IgD-negative memory B cell (primary cell): ENCODE measurements at regions not wholly inside any gene's neighbourhood (a gene's known extent, or its start where the extent isn't known, plus 50 kb on each side); places are given as distances from the start of the nearest gene placed in this dataset.
"Not testable (repeated sequence)": the region's sequence is repeated elsewhere in the genome, so short reads cannot be mapped to it uniquely, and the experiment has no call there.

Experiments
- H3K27ac Mint-ChIP-seq, 3 donors: one replicate each; pipeline ENCODE4 v1.8.0; 2020 to 2022; ENCODE audit warnings: mild to moderate bottlenecking in 3 of 3, mixed read lengths in 3 of 3, moderate library complexity in 1 of 3
- H3K27me3 Mint-ChIP-seq: one replicate; pipeline ENCODE4 v1.8.0; 2021; ENCODE audit warnings: mixed read lengths
- H3K36me3 Mint-ChIP-seq: one replicate; pipeline ENCODE4 v1.8.0; 2020; ENCODE audit warnings: mild to moderate bottlenecking, mixed read lengths
- H3K4me1 Mint-ChIP-seq, 3 donors: one replicate each; pipeline ENCODE4 v1.8.0; 2020 to 2022; ENCODE audit warnings: mixed read lengths in 3 of 3, mild to moderate bottlenecking in 1 of 3
- H3K4me3 Mint-ChIP-seq, 4 donors: one replicate each; pipeline ENCODE4 v1.8.0; 2020 to 2022; ENCODE audit warnings: mild to moderate bottlenecking in 4 of 4, mixed read lengths in 4 of 4, moderate library complexity in 3 of 4
- H3K9me3 Mint-ChIP-seq, 3 donors: one replicate each; pipeline ENCODE4 v1.8.0; 2020 to 2021; ENCODE audit warnings: mixed read lengths in 3 of 3, mild to moderate bottlenecking in 1 of 3

GRCh38 chr19:27993619-27994570 lies 1219.1 kb downstream of the UQCRFS1 start:
- H3K27me3 Mint-ChIP-seq: no peaks in the 10 kb centered on the region
- H3K36me3 Mint-ChIP-seq: no peaks in the 10 kb centered on the region
- no peaks in the 10 kb centered on the region for H3K4me1 Mint-ChIP-seq
- H3K27ac Mint-ChIP-seq: no peak overlapping the region
- H3K9me3 Mint-ChIP-seq: peaks cover 0 to 2% (median 0%) of the 10 kb centered on the region in 3 donors
- no peak overlapping the region for H3K4me3 Mint-ChIP-seq

- H3K4me1 Mint-ChIP-seq: no peaks in the 10 kb centered on the region
- no peak overlapping the region for H3K4me3 Mint-ChIP-seq
- H3K9me3 Mint-ChIP-seq: no peaks in the 10 kb centered on the region
Measured at GRCh38 chr19:27986299-27986698, 1226.7 kb downstream of the UQCRFS1 start.

GRCh38 chr19:27975419-27976005 lies 1237.4 kb downstream of the UQCRFS1 start:
- no peak overlapping the region for H3K27ac Mint-ChIP-seq

More at GRCh38 chr19:27986299-27986698, 1226.7 kb downstream of the UQCRFS1 start:
- H3K27ac Mint-ChIP-seq: no peak overlapping the region
- no peaks in the 10 kb centered on the region for H3K27me3 Mint-ChIP-seq
- H3K36me3 Mint-ChIP-seq: no peaks in the 10 kb centered on the region

GRCh38 chr19:27974082-27974513 lies 1238.9 kb downstream of the UQCRFS1 start:
- H3K36me3 Mint-ChIP-seq: no peaks in the 10 kb centered on the region
- no peaks in the 10 kb centered on the region for H3K27me3 Mint-ChIP-seq
- H3K4me3 Mint-ChIP-seq: no peak overlapping the region
- H3K27ac Mint-ChIP-seq: no peak overlapping the region
- H3K9me3 Mint-ChIP-seq: no peaks in the 10 kb centered on the region
- H3K4me1 Mint-ChIP-seq: peaks cover 0 to 2% (median 0%) of the 10 kb centered on the region in 3 donors

More at GRCh38 chr19:27975419-27976005, 1237.4 kb downstream of the UQCRFS1 start:
- Mint-ChIP-seq H3K27me3 (no peaks in the 10 kb centered on the region), H3K9me3 (no peaks in the 10 kb centered on the region), H3K4me1 (peaks cover 0 to 2% (median 0%) of the 10 kb centered on the region in 3 donors), H3K36me3 (no peaks in the 10 kb centered on the region), H3K4me3 (no peak overlapping the region)

- Mint-ChIP-seq H3K36me3 (no peaks in the 10 kb centered on the region), H3K4me3 (no peak overlapping the region), H3K27me3 (no peaks in the 10 kb centered on the region), H3K9me3 (no peaks in the 10 kb centered on the region), H3K4me1 (peaks cover 0 to 2% (median 0%) of the 10 kb centered on the region in 3 donors), H3K27ac (no peak overlapping the region)
Measured at GRCh38 chr19:27972291-27973040, 1240.5 kb downstream of the UQCRFS1 start.

- H3K9me3 Mint-ChIP-seq: no peaks in the 10 kb centered on the region
- H3K27ac Mint-ChIP-seq: no peak overlapping the region
Measured at GRCh38 chr19:27971869-27972268, 1241.1 kb downstream of the UQCRFS1 start.

GRCh38 chr19:27971071-27971470 lies 1241.9 kb downstream of the UQCRFS1 start:
- Mint-ChIP-seq H3K9me3 (no peaks in the 10 kb centered on the region), H3K4me3 (no peak overlapping the region), H3K27me3 (no peaks in the 10 kb centered on the region), H3K36me3 (no peaks in the 10 kb centered on the region), H3K27ac (no peak overlapping the region), H3K4me1 (peaks cover 0 to 2% (median 0%) of the 10 kb centered on the region in 3 donors)

More at GRCh38 chr19:27971869-27972268, 1241.1 kb downstream of the UQCRFS1 start:
- Mint-ChIP-seq H3K4me3 (no peak overlapping the region), H3K27me3 (no peaks in the 10 kb centered on the region), H3K36me3 (no peaks in the 10 kb centered on the region), H3K4me1 (peaks cover 0 to 2% (median 0%) of the 10 kb centered on the region in 3 donors)

GRCh38 chr19:27966390-27966816 lies 1246.5 kb downstream of the UQCRFS1 start:
- Mint-ChIP-seq H3K27me3 (no peaks in the 10 kb centered on the region), H3K9me3 (peaks cover 0 to 2% (median 0%) of the 10 kb centered on the region in 3 donors), H3K36me3 (peaks cover 2% of the 10 kb centered on the region), H3K4me3 (no peak overlapping the region), H3K27ac (no peak overlapping the region), H3K4me1 (peaks cover 0 to 2% (median 0%) of the 10 kb centered on the region in 3 donors)

GRCh38 chr19:27964185-27964584 lies 1248.8 kb downstream of the UQCRFS1 start:
- Mint-ChIP-seq H3K9me3 (peaks cover 0 to 2% (median 0%) of the 10 kb centered on the region in 3 donors), H3K27me3 (no peaks in the 10 kb centered on the region), H3K27ac (no peak overlapping the region), H3K36me3 (peaks cover 2% of the 10 kb centered on the region), H3K4me1 (peaks cover 0 to 2% (median 0%) of the 10 kb centered on the region in 3 donors), H3K4me3 (no peak overlapping the region)

- Mint-ChIP-seq H3K9me3 (peaks cover 0 to 2% (median 0%) of the 10 kb centered on the region in 3 donors), H3K36me3 (peaks cover 2% of the 10 kb centered on the region), H3K27ac (no peak overlapping the region), H3K27me3 (no peaks in the 10 kb centered on the region), H3K4me3 (no peak overlapping the region), H3K4me1 (peaks cover 0 to 2% (median 0%) of the 10 kb centered on the region in 3 donors)
Measured at GRCh38 chr19:27962264-27962663, 1250.7 kb downstream of the UQCRFS1 start.

- no peaks in the 10 kb centered on the region for H3K9me3 Mint-ChIP-seq
- peak overlapping the region in 1 of 3 donors; percentile 35 for H3K27ac Mint-ChIP-seq
- H3K27me3 Mint-ChIP-seq: no peaks in the 10 kb centered on the region
- H3K4me1 Mint-ChIP-seq: no peaks in the 10 kb centered on the region
- no peaks in the 10 kb centered on the region for H3K36me3 Mint-ChIP-seq
- H3K4me3 Mint-ChIP-seq: no peak overlapping the region
Measured at GRCh38 chr19:27955485-27956480, 1257.2 kb downstream of the UQCRFS1 start.

GRCh38 chr19:27942607-27943006 lies 1270.3 kb downstream of the UQCRFS1 start:
- not testable (repeated sequence) for H3K4me1 Mint-ChIP-seq, H3K36me3 Mint-ChIP-seq, H3K27ac Mint-ChIP-seq, H3K27me3 Mint-ChIP-seq, H3K4me3 Mint-ChIP-seq
- H3K9me3 Mint-ChIP-seq: peaks cover 0 to 17% (median 12%) of the 10 kb centered on the region in 3 donors

GRCh38 chr19:27936139-27936538 lies 1276.8 kb downstream of the UQCRFS1 start:
- no peaks in the 10 kb centered on the region for H3K27me3 Mint-ChIP-seq
- H3K27ac Mint-ChIP-seq: no peak overlapping the region
- H3K4me1 Mint-ChIP-seq: no peaks in the 10 kb centered on the region
- peaks cover 0 to 2% (median 0%) of the 10 kb centered on the region in 3 donors for H3K9me3 Mint-ChIP-seq
- H3K4me3 Mint-ChIP-seq: no peak overlapping the region
- no peaks in the 10 kb centered on the region for H3K36me3 Mint-ChIP-seq

GRCh38 chr19:27935669-27936068 lies 1277.3 kb downstream of the UQCRFS1 start:
- Mint-ChIP-seq H3K4me1 (no peaks in the 10 kb centered on the region), H3K27me3 (no peaks in the 10 kb centered on the region), H3K36me3 (no peaks in the 10 kb centered on the region), H3K9me3 (peaks cover 0 to 2% (median 0%) of the 10 kb centered on the region in 3 donors), H3K27ac (no peak overlapping the region), H3K4me3 (no peak overlapping the region)
